ENCODE measurements at regions not wholly inside any gene's neighbourhood (a gene's known extent, or its start where the extent isn't known, plus 50 kb on each side); places are given as distances from the start of the nearest gene placed in this dataset.

- Mint-ChIP-seq H3K27me3 (ENCODE audit: low read depth) (peaks cover 16% of the 10 kb centered on the region), H3K27ac (ENCODE audit: unreplicated experiment) (no peak overlapping the region), H3K4me3 (ENCODE audit: unreplicated experiment) (no peak overlapping the region), H3K9me3 (ENCODE audit: low read depth) (no peaks in the 10 kb centered on the region), H3K4me1 (ENCODE audit: low read depth) (peaks cover 1% of the 10 kb centered on the region), H3K36me3 (ENCODE audit: low read depth) (no peaks in the 10 kb centered on the region)
- DNase-seq (ENCODE audit: low spot score) = no peak
- TF ChIP-seq CTCF (IDR thresholded peaks at IDR 0.05) = no peak
Observed at GRCh38 chr11:123313262-123313661, 116.8 kb upstream of the GRAMD1B start.

GRCh38 chr11:123308077-123308476 lies 113.0 kb upstream of the CLMP start:
- no peak for DNase-seq (ENCODE audit: low spot score)
- Mint-ChIP-seq H3K9me3 (ENCODE audit: low read depth) (no peaks in the 10 kb centered on the region), H3K27me3 (ENCODE audit: low read depth) (peaks cover 6% of the 10 kb centered on the region), H3K36me3 (ENCODE audit: low read depth) (no peaks in the 10 kb centered on the region), H3K4me1 (ENCODE audit: low read depth) (peaks cover 7% of the 10 kb centered on the region), H3K27ac (ENCODE audit: unreplicated experiment) (no peak overlapping the region), H3K4me3 (ENCODE audit: unreplicated experiment) (no peak overlapping the region)
- no peak for TF ChIP-seq CTCF (IDR thresholded peaks at IDR 0.05)

- TF ChIP-seq CTCF (IDR thresholded peaks at IDR 0.05) = no peak
- no peaks in the 10 kb centered on the region for H3K9me3 Mint-ChIP-seq (ENCODE audit: low read depth)
- DNase-seq (ENCODE audit: low spot score) = no peak
- H3K27ac Mint-ChIP-seq (ENCODE audit: unreplicated experiment) = no peak overlapping the region
- peaks cover 8% of the 10 kb centered on the region for H3K27me3 Mint-ChIP-seq (ENCODE audit: low read depth)
- no peaks in the 10 kb centered on the region for H3K36me3 Mint-ChIP-seq (ENCODE audit: low read depth)
- H3K4me3 Mint-ChIP-seq (ENCODE audit: unreplicated experiment) = no peak overlapping the region
- H3K4me1 Mint-ChIP-seq (ENCODE audit: low read depth) = peaks cover 13% of the 10 kb centered on the region
Observed at GRCh38 chr11:123307276-123307675, 112.2 kb upstream of the CLMP start.

- no peak for TF ChIP-seq CTCF (IDR thresholded peaks at IDR 0.05)
- no peak for DNase-seq (ENCODE audit: low spot score)
- peaks cover 18% of the 10 kb centered on the region for H3K4me1 Mint-ChIP-seq (ENCODE audit: low read depth)
- no peaks in the 10 kb centered on the region for H3K9me3 Mint-ChIP-seq (ENCODE audit: low read depth)
- no peaks in the 10 kb centered on the region for H3K36me3 Mint-ChIP-seq (ENCODE audit: low read depth)
- H3K27me3 Mint-ChIP-seq (ENCODE audit: low read depth) = peaks cover 9% of the 10 kb centered on the region
- H3K4me3 Mint-ChIP-seq (ENCODE audit: unreplicated experiment) = no peak overlapping the region
- H3K27ac Mint-ChIP-seq (ENCODE audit: unreplicated experiment) = no peak overlapping the region
Observed at GRCh38 chr11:123306531-123306930, 111.5 kb upstream of the CLMP start.

- Mint-ChIP-seq H3K9me3 (ENCODE audit: low read depth) (no peaks in the 10 kb centered on the region), H3K4me1 (ENCODE audit: low read depth) (peaks cover 20% of the 10 kb centered on the region), H3K27ac (ENCODE audit: unreplicated experiment) (no peak overlapping the region), H3K36me3 (ENCODE audit: low read depth) (no peaks in the 10 kb centered on the region), H3K27me3 (ENCODE audit: low read depth) (peaks cover 9% of the 10 kb centered on the region), H3K4me3 (ENCODE audit: unreplicated experiment) (no peak overlapping the region)
- no peak for TF ChIP-seq CTCF (IDR thresholded peaks at IDR 0.05)
- no peak for DNase-seq (ENCODE audit: low spot score)
Observed at GRCh38 chr11:123305601-123306375, 110.7 kb upstream of the CLMP start.
